HUES6 (cell line): ENCODE measurements at regions not wholly inside any gene's neighbourhood (a gene's known extent, or its start where the extent isn't known, plus 50 kb on each side); places are given as distances from the start of the nearest gene placed in this dataset.
A peak's percentile ranks its signal among the peaks of the same experiment; 100 is the strongest.

Source experiments
- H3K27ac ChIP-seq: 2 replicates; pipeline ENCODE4 v1.7.0; 2013; ENCODE audit warnings: low read depth, mild to moderate bottlenecking, low read length, inconsistent platforms
- H3K27me3 ChIP-seq: 2 replicates; pipeline ENCODE4 v1.6.1; 2013; ENCODE audit warnings: low read length; ENCODE audit not compliant: control insufficient read depth, insufficient read depth
- H3K36me3 ChIP-seq: 2 replicates; pipeline ENCODE4 v1.6.1; 2013; ENCODE audit warnings: low read length; ENCODE audit not compliant: control insufficient read depth, insufficient read depth
- H3K4me1 ChIP-seq: 2 replicates; pipeline ENCODE4 v1.6.1; 2013; ENCODE audit warnings: low read length; ENCODE audit not compliant: control insufficient read depth, insufficient read depth
- H3K4me3 ChIP-seq: 2 replicates; pipeline ENCODE4 v1.5.1; 2013; ENCODE audit warnings: low read depth, low read length
- H3K9ac ChIP-seq: one replicate; pipeline ENCODE4 v1.6.1; 2013; ENCODE audit warnings: mild to moderate bottlenecking, low read length
- H3K9me3 ChIP-seq: 2 replicates; pipeline ENCODE4 v1.6.1; 2013; ENCODE audit warnings: low read depth, low read length; ENCODE audit not compliant: control insufficient read depth, insufficient read depth

DNA sequence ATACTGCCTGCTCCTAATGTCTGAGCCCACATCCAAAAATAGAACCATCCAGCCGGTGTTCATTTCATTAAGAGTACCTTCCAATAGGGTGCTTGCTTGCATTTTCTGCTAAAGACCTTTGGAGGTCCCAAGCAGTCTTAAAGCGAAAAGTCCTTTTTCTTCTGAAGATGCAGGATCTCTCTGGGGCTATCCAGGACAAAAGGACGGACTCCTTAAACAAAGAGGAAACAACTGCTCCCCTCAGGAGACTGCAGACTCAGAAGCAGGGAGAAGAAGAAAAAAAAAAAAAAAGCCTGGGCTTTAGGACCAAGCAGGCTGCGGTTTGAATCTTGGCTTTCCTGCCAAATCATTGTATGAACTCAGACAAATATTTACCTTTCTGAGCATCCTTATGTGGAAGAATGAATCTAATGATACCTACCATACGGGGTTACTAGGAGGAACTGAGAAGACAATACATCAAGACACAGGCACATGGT, 204.0 kb downstream of the PLPP3 start:
- Histone ChIP-seq H3K9me3 (no peaks in the 10 kb centered on the region), H3K4me1 (peaks cover 50% of the 10 kb centered on the region), H3K36me3 (no peaks in the 10 kb centered on the region), H3K4me3 (no peak overlapping the region), H3K9ac (no peak overlapping the region), H3K27me3 (no peaks in the 10 kb centered on the region), H3K27ac (no peak overlapping the region)

DNA sequence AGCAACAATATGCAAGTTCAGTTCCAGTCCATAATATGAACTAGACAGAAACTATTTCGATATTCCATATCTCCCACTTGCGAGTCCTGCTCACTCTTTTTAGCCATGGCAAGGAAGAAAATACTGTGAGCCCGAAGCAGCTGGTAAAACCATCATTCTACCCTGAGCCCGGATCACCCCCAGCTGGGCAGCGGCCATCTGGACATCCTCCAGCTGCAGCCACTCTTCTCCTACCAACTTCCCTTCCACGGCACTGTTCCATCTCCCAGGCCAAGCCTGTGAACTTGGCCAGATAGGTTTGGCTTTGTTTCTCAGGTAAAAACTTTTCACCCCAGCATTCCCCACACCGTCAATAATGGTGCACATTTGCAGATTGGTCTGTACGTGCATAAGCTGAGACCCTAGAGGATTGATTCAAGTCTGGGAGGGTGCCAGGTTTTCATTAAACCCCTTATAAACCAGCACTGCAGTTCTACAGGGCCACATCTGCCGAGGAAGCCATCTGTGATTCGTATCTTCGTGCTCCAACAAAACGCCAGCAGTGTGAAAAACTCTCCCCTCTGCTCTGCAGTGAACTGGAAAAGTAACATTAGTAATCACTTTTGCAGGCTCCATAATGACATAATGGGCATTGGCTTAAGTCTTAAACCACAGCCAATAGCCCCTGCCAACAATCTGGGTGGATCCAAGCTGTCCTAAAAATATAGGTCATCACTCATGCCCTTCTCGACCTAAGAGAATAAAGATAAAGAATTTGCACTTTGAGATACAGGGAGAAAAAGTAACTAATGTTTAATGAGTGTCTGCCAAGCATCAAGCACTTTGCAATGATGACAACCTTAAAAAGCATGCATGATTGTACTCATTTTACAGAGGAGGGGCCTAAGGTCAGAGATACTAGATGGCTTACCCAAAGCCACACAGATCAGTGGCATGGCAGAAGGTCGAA, 205.1 kb downstream of the PLPP3 start:
- no peaks in the 10 kb centered on the region for H3K9me3 ChIP-seq
- H3K36me3 ChIP-seq, result no peaks in the 10 kb centered on the region
- H3K9ac ChIP-seq, result no peak overlapping the region
- H3K27ac ChIP-seq, result no peak overlapping the region
- no peak overlapping the region for H3K4me3 ChIP-seq
- no peaks in the 10 kb centered on the region for H3K27me3 ChIP-seq
- H3K4me1 ChIP-seq, result peaks cover 57% of the 10 kb centered on the region

DNA sequence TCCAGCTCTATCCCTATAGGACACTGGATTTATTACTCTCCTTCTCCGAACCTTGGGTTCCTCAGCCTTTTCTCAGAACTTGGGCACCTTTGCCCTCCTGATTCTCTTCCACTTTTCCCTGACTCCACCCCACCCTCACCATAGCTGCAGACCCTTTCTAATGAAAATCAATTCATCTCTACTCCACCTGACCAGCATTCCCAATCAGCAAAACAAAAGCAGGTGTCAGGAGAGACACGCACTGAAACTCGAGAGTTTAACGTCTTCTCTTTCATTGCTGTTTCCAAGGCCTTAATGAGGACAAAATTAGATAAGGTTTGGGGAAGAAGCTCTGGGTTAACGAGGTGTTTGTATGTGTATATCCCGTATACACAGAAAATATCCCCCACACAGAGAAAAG, 208.8 kb downstream of the PLPP3 start:
- H3K4me3 ChIP-seq, result 0 out of 2 replicates have a peak overlapping the region, but pooled peaks have one; percentile 0
- H3K4me1 ChIP-seq, result peaks cover 30% of the 10 kb centered on the region
- no peak overlapping the region for H3K9ac ChIP-seq
- H3K36me3 ChIP-seq, result no peaks in the 10 kb centered on the region
- no peaks in the 10 kb centered on the region for H3K9me3 ChIP-seq
- no peak overlapping the region for H3K27ac ChIP-seq
- H3K27me3 ChIP-seq, result no peaks in the 10 kb centered on the region

DNA sequence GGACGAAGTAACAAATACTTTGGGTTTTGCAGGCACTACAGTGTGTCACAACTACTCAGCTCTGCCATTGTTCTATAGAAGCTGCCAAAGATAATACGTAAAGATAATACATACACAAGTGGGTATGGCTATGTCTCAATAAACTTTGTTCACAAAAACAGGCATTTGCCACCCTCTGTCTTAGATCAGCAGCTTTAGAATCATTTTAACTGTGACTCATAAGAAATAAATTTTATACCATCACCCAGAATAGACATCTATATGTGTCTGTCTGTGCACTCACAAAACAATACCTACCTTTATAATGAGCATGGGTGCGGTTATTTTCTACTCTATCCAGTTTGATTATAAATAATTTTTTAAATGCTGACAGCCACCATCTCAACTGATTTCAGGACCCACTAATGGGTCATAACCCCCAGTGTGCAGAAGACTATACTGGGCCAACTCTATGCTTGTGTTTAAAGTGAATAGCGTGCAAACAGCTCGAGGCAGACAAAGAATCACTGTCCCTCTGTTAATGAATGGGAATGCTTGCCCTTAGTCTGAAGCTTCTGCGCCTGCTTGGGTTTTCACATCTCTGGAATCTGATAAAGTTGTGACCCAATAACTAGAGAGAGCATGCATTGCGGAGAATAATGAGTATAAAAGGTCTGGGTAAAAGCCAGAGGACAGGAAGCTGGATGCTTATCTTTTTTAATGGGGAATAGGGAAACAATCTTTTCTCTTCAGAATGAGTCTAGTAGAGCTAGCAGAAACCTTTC, 216.2 kb downstream of the PLPP3 start:
- Histone ChIP-seq H3K27ac (no peak overlapping the region), H3K9me3 (no peaks in the 10 kb centered on the region), H3K9ac (no peak overlapping the region)

DNA sequence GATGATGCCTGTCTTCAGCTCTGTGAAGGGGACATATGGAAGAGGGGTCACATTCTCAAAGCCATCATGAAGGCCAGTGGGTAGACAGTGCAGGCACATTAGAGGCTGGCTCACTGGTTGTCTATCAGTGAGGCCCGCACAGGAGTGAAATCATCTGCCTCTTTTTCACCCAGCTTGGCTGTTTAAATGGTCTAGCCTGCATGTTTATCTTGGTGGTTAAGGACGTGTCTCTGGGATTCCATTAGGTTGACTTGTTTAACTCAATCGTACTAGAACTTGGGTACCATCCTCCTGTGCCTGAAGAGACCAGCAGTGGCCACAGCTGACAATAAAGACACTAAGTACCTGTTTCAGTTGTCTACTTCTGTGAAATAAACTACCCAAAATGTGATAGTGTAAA, 219.3 kb downstream of the PLPP3 start:
- Histone ChIP-seq H3K36me3 (no peaks in the 10 kb centered on the region), H3K4me3 (no peak overlapping the region), H3K27ac (no peak overlapping the region), H3K27me3 (no peaks in the 10 kb centered on the region), H3K4me1 (0 out of 2 replicates have a peak, but pooled peaks cover 4% of the 10 kb centered on the region), H3K9me3 (no peaks in the 10 kb centered on the region), H3K9ac (no peak overlapping the region)

More for the DNA sequence above, 216.2 kb downstream of the PLPP3 start:
- Histone ChIP-seq H3K36me3 (no peaks in the 10 kb centered on the region), H3K27me3 (no peaks in the 10 kb centered on the region), H3K4me3 (no peak overlapping the region), H3K4me1 (0 out of 2 replicates have a peak, but pooled peaks cover 4% of the 10 kb centered on the region)

DNA sequence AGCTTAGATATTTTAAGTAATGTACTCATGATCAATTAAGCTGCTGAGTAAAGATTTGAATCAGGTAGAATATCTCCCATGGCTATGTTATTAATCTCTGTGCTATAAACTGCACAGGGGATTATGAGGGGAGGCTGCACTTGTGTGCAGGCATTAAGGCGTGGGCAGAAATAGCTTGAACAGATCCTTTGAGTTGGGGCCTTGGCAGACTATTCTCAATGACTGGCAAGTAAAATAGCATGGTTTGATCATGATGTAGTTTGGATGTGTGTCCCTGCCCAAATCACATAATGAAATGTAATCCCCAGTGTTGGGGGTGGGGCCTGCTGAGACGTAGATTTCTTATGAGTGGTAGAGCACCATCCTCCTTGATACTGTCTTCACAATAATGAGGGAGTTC, 220.3 kb downstream of the PLPP3 start:
- Histone ChIP-seq H3K27ac (no peak overlapping the region), H3K36me3 (no peaks in the 10 kb centered on the region), H3K9ac (no peak overlapping the region), H3K4me1 (0 out of 2 replicates have a peak, but pooled peaks cover 4% of the 10 kb centered on the region), H3K27me3 (no peaks in the 10 kb centered on the region), H3K4me3 (no peak overlapping the region), H3K9me3 (no peaks in the 10 kb centered on the region)

DNA sequence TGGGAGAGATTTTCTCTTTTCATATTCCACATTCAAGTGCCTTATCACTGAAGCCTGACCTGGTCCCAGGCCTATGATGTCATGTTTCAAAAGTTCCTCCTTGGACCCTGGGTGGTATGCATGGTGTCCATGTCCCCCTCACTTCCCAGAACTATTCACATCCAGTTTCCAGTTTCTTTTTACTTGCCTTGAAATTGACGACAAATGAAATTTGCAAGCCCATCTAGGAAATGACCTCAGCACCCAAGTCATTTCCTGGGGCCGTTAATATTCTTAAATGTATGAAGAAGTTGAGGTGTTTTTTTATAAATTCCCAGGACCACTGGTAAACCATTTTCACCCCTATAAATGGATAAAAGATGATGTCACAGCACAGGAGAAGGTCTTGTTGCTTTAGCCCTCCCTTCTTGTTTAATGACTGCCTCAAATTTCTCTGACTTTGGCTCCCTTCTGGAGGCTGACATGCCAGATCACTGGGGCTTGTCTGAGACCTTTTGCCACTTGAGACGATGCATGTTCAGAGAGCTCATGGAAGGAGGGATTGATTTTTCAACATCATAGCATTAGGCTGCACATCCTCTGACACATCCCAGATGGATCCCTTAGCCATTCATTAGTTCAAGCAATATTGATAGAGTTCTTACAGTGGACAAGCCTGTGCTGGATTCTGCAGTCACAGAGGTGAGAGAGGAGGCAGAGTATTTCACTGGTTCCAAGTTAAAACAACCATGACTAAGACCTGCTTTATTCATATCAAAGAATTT, 221.3 kb downstream of the PLPP3 start:
- Histone ChIP-seq H3K27ac (no peak overlapping the region), H3K9ac (no peak overlapping the region), H3K9me3 (no peaks in the 10 kb centered on the region), H3K4me3 (no peak overlapping the region), H3K4me1 (no peaks in the 10 kb centered on the region), H3K36me3 (no peaks in the 10 kb centered on the region), H3K27me3 (no peaks in the 10 kb centered on the region)

DNA sequence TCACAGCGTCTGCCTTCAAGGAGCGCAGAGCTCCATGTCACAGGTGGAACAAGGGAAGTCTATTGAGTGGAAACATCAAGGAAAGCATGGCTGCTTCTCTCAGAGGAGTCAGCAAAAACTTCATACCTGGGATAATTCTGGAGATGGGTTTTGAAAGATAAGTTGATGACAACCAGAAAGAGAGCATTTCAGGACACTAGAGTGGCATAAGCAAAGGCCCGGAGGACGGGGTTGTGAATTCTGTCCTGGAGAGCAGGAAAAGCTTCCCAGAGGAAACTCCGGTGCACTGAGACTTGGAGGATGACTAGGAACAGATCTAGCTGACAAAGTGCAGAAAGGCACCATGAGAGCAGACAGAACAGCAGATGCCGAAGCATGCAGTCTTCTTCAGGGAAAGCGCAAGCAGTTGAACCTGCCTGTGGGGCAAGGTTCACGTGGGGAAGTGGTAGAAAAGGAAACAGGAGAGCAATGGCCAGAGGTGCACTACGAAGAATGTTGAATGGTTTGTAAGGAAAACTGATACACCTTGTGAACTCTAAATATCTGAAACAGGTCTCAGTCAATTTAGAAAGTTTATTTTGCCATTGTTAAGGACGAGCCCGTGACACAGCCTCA, 222.9 kb downstream of the PLPP3 start:
- H3K4me3 ChIP-seq, result no peak overlapping the region
- no peaks in the 10 kb centered on the region for H3K9me3 ChIP-seq
- H3K27me3 ChIP-seq, result no peaks in the 10 kb centered on the region
- no peak overlapping the region for H3K27ac ChIP-seq
- no peaks in the 10 kb centered on the region for H3K36me3 ChIP-seq
- H3K9ac ChIP-seq, result no peak overlapping the region
- no peaks in the 10 kb centered on the region for H3K4me1 ChIP-seq

DNA sequence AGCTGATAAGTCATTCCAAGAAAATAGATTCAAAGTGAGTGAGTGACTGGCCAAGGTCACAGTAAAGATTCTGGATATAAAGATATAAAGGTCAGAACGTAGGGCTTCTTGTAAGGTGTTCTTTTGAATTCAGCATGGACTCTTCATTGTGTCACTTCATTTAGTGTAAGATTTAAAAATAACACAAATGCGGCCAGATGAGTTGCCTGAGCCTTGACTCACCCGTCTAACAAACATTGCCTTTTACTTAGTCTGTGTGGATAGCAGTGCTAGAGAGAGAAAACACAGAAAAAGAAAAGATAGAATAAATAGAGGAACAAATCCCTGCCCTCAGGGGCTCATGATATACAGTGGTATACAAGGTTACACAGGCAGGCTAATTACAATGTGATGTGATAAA, 223.4 kb downstream of the PLPP3 start:
- H3K36me3 ChIP-seq, result no peaks in the 10 kb centered on the region
- H3K27ac ChIP-seq, result no peak overlapping the region
- H3K4me1 ChIP-seq, result no peaks in the 10 kb centered on the region
- H3K9me3 ChIP-seq, result no peaks in the 10 kb centered on the region
- H3K9ac ChIP-seq, result no peak overlapping the region
- H3K27me3 ChIP-seq, result no peaks in the 10 kb centered on the region
- no peak overlapping the region for H3K4me3 ChIP-seq

DNA sequence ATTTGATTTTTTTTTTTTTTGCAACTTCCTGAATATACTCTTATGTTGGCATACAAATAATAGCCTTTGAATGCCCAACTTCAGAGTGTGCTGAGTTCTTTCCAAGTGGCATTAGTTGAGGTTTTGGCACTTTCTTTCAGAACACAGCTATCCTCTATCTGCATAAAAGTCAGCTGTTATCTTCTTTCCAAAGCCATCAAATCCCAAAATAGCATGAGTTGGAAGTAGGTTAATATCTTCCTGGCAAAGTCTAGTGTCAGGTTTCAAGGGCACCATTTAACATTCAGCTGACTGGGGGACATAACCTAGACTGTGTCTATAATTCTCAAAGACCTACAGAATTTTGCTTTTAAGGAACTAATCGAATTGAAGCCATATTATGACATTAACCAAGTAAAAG, 223.9 kb downstream of the PLPP3 start:
- no peak overlapping the region for H3K4me3 ChIP-seq
- no peak overlapping the region for H3K27ac ChIP-seq
- H3K4me1 ChIP-seq, result no peaks in the 10 kb centered on the region
- no peaks in the 10 kb centered on the region for H3K27me3 ChIP-seq
- H3K9ac ChIP-seq, result no peak overlapping the region
- no peaks in the 10 kb centered on the region for H3K36me3 ChIP-seq
- no peaks in the 10 kb centered on the region for H3K9me3 ChIP-seq
